H9 (cell line): ENCODE measurements at regions not wholly inside any gene's neighbourhood (a gene's known extent, or its start where the extent isn't known, plus 50 kb on each side); places are given as distances from the start of the nearest gene placed in this dataset.

ENCODE experiments used
- DNase-seq: peaks from one replicate; pipeline ENCODE4 v3.0.0-alpha.2; 2017
- H2AFZ ChIP-seq: one replicate; pipeline ENCODE4 v1.6.1; 2013; ENCODE audit warnings: mild to moderate bottlenecking, low read length, control low read depth, moderate library complexity
- H2AK5ac ChIP-seq: 2 replicates; pipeline ENCODE4 v1.6.1; 2013; ENCODE audit warnings: low read length, control low read depth, mixed read lengths; ENCODE audit not compliant: insufficient read length
- H2BK120ac ChIP-seq: one replicate; pipeline ENCODE4 v1.6.1; 2013; ENCODE audit warnings: low read depth, mild to moderate bottlenecking, low read length, control low read depth, inconsistent platforms; ENCODE audit not compliant: poor library complexity, severe bottlenecking
- H2BK12ac ChIP-seq: 2 replicates; pipeline ENCODE4 v1.6.1; 2013; ENCODE audit warnings: low read length, control low read depth, mixed read lengths, low read depth; ENCODE audit not compliant: insufficient read length
- H2BK15ac ChIP-seq: 2 replicates; pipeline ENCODE4 v1.6.1; 2013; ENCODE audit warnings: low read depth, low read length, control low read depth
- H2BK20ac ChIP-seq: one replicate; pipeline ENCODE4 v1.6.1; 2013; ENCODE audit warnings: low read depth, mild to moderate bottlenecking, low read length, control low read depth, inconsistent platforms; ENCODE audit not compliant: poor library complexity, severe bottlenecking
- H2BK5ac ChIP-seq: 2 replicates; pipeline ENCODE4 v1.6.1; 2013; ENCODE audit warnings: low read length, control low read depth, mixed read lengths; ENCODE audit not compliant: insufficient read length
- H3K14ac ChIP-seq: 2 replicates; pipeline ENCODE4 v1.6.1; 2013; ENCODE audit warnings: low read length, control low read depth; ENCODE audit not compliant: insufficient read depth
- H3K18ac ChIP-seq: 2 replicates; pipeline ENCODE4 v1.6.1; 2013; ENCODE audit warnings: low read depth, mild to moderate bottlenecking, mixed read lengths, low read length, control low read depth; ENCODE audit not compliant: insufficient read length
- H3K23ac ChIP-seq: 2 replicates; pipeline ENCODE4 v1.6.1; 2013; ENCODE audit warnings: low read length, control low read depth, mixed read lengths, low read depth; ENCODE audit not compliant: insufficient read length
- H3K23me2 ChIP-seq: 2 replicates; pipeline ENCODE4 v1.6.1; 2013; ENCODE audit warnings: low read depth, mild to moderate bottlenecking, mixed read lengths, low read length, control low read depth; ENCODE audit not compliant: insufficient read length, poor library complexity, severe bottlenecking
- H3K27ac ChIP-seq: 2 replicates; pipeline ENCODE4 v1.5.1; 2013; ENCODE audit warnings: low read length, control low read depth, mixed read lengths, low read depth; ENCODE audit not compliant: insufficient read length
- H3K27me3 ChIP-seq: 2 replicates; pipeline ENCODE4 v1.6.1; 2013; ENCODE audit warnings: low read length, control low read depth, inconsistent platforms; ENCODE audit not compliant: insufficient read depth
- H3K4ac ChIP-seq: 2 replicates; pipeline ENCODE4 v1.6.1; 2013; ENCODE audit warnings: low read depth, mild to moderate bottlenecking, control low read depth, inconsistent platforms, low read length, moderate library complexity
- H3K4me1 ChIP-seq: 2 replicates; pipeline ENCODE4 v1.6.1; 2013; ENCODE audit warnings: low read length, control low read depth, inconsistent platforms; ENCODE audit not compliant: insufficient read depth
- H3K4me2 ChIP-seq: 2 replicates; pipeline ENCODE4 v1.6.1; 2013; ENCODE audit warnings: low read length, control low read depth, mixed read lengths; ENCODE audit not compliant: insufficient read length, insufficient read depth
- H3K56ac ChIP-seq: 2 replicates; pipeline ENCODE4 v1.6.1; 2013; ENCODE audit warnings: low read depth, mild to moderate bottlenecking, mixed read lengths, low read length, control low read depth; ENCODE audit not compliant: insufficient read length
- H3K79me1 ChIP-seq: 2 replicates; pipeline ENCODE4 v1.6.1; 2013; ENCODE audit warnings: low read depth, mild to moderate bottlenecking, moderate library complexity, low read length, control low read depth, inconsistent platforms; ENCODE audit not compliant: insufficient read depth, poor library complexity, severe bottlenecking
- H3K79me2 ChIP-seq: 2 replicates; pipeline ENCODE4 v1.6.1; 2013; ENCODE audit warnings: low read length, control low read depth, inconsistent platforms; ENCODE audit not compliant: insufficient read depth
- H3K9ac ChIP-seq: 2 replicates; pipeline ENCODE4 v1.6.1; 2013; ENCODE audit warnings: low read length, control low read depth, mixed read lengths; ENCODE audit not compliant: insufficient read length; ENCODE audit errors: extremely low read depth
- H3K9me3 ChIP-seq: one replicate; pipeline ENCODE4 v1.6.1; 2013; ENCODE audit warnings: low read depth, low read length, inconsistent platforms; ENCODE audit not compliant: control insufficient read depth
- H3T11ph ChIP-seq: one replicate; pipeline ENCODE4 v1.6.1; 2013; ENCODE audit warnings: mild to moderate bottlenecking, low read length, control low read depth, inconsistent platforms
- H4K20me1 ChIP-seq: one replicate; pipeline ENCODE4 v1.6.1; 2013; ENCODE audit not compliant: control insufficient read depth, insufficient read length, insufficient read depth
- H4K5ac ChIP-seq: 2 replicates; pipeline ENCODE4 v1.6.1; 2013; ENCODE audit warnings: low read depth, mild to moderate bottlenecking, mixed read lengths, low read length, control low read depth; ENCODE audit not compliant: insufficient read length
- H4K8ac ChIP-seq: replicated peaks from 2 replicates; pipeline ENCODE4 v1.6.1; 2013; ENCODE audit warnings: low read length, control low read depth, mixed read lengths, low read depth; ENCODE audit not compliant: insufficient read length
- H4K91ac ChIP-seq: 2 replicates; pipeline ENCODE4 v1.6.1; 2013; ENCODE audit warnings: low read depth, mild to moderate bottlenecking, moderate library complexity, mixed read lengths, low read length, control low read depth; ENCODE audit not compliant: insufficient read length
- H3K27ac Mint-ChIP-seq, 3 experiments: 2 replicates in 2 of 3; 3 replicates in 1 of 3; pipeline ENCODE4 v1.8.0; 2020 to 2021; ENCODE audit warnings: mixed read lengths in 3 of 3, mild to moderate bottlenecking in 1 of 3, moderate library complexity in 1 of 3
- H3K27me3 Mint-ChIP-seq: 2 replicates; pipeline ENCODE4 v1.8.0; 2021; ENCODE audit warnings: low read depth, mild to moderate bottlenecking, moderate library complexity, mixed read lengths
- H3K36me3 Mint-ChIP-seq, 3 experiments: 2 replicates in 2 of 3; 3 replicates in 1 of 3; pipeline ENCODE4 v1.8.0; 2020 to 2021; ENCODE audit warnings: low read depth in 3 of 3, mixed read lengths in 3 of 3; ENCODE audit not compliant: insufficient read depth in 1 of 3
- H3K4me1 Mint-ChIP-seq, 2 experiments: 2 replicates each; pipeline ENCODE4 v1.8.0; 2020; ENCODE audit warnings: mixed read lengths in 2 of 2
- H3K4me3 Mint-ChIP-seq, 2 experiments: 2 replicates in 1 of 2; 3 replicates in 1 of 2; pipeline ENCODE4 v1.8.0; 2020 to 2021; ENCODE audit warnings: mild to moderate bottlenecking in 2 of 2, mixed read lengths in 2 of 2, moderate library complexity in 1 of 2
- H3K9me3 Mint-ChIP-seq, 2 experiments: 2 replicates in 1 of 2; 3 replicates in 1 of 2; pipeline ENCODE4 v1.8.0; 2020; ENCODE audit warnings: mild to moderate bottlenecking in 2 of 2, mixed read lengths in 2 of 2, moderate library complexity in 1 of 2
- CTCF ChIP-seq: fragments of 200-600 bp; sonication (generic); conservative IDR thresholded peaks from 3 replicates; pipeline ENCODE4 v1.8.0; 2021; ENCODE audit warnings: antibody characterized with exemption, mild to moderate bottlenecking
- WGBS: extraction: QIAGEN DNeasy Blood & Tissue Kit; methylation state at CpG from one replicate; pipeline ENCODE4 v1.1.7; 2013; ENCODE audit warnings: missing lambda C conversion rate, low lambda C conversion rate, mixed read lengths; ENCODE audit not compliant: insufficient read length; ENCODE audit errors: extremely low coverage; 5-methylcytosine and 5-hydroxymethylcytosine counted together

GRCh38 chr3:191641789-191642188, 180.8 kb downstream of the PYDC2 start:
- no peaks in the 10 kb centered on the region for H3K27me3 ChIP-seq
- no peak overlapping the region for H4K8ac ChIP-seq
- H2AK5ac ChIP-seq, result no peak overlapping the region
- H2BK20ac ChIP-seq, result no peak overlapping the region
- H3K4me1 ChIP-seq, result no peaks in the 10 kb centered on the region
- no peak overlapping the region for H3K4me3 Mint-ChIP-seq
- no peak overlapping the region for H2BK12ac ChIP-seq
- H3K27ac Mint-ChIP-seq, result no peak overlapping the region
- H2BK15ac ChIP-seq, result no peak overlapping the region
- no peak overlapping the region for H3K14ac ChIP-seq
- no peak for DNase-seq
- no peaks in the 10 kb centered on the region for H3K23me2 ChIP-seq
- H3K56ac ChIP-seq, result no peak overlapping the region
- WGBS, result no CpG with 5 or more reads among the region's 3 CpGs
- H2BK120ac ChIP-seq, result no peak overlapping the region
- peaks cover 13 to 28% of the 10 kb centered on the region in 2 experiments for H3K9me3 Mint-ChIP-seq
- H4K20me1 ChIP-seq, result no peaks in the 10 kb centered on the region
- no peaks in the 10 kb centered on the region for H3K79me1 ChIP-seq
- no peak overlapping the region for H3K4ac ChIP-seq
- no peaks in the 10 kb centered on the region for H3K79me2 ChIP-seq
- no peak overlapping the region for H4K5ac ChIP-seq
- H2BK5ac ChIP-seq, result no peak overlapping the region
- TF ChIP-seq CTCF, result no peak
- H3K18ac ChIP-seq, result no peak overlapping the region
- H3K27ac ChIP-seq, result no peak overlapping the region
- no peak overlapping the region for H2AFZ ChIP-seq
- peaks cover 4 to 11% of the 10 kb centered on the region in 2 experiments for H3K4me1 Mint-ChIP-seq
- H3K36me3 Mint-ChIP-seq, result peaks cover 9 to 22% (median 11%) of the 10 kb centered on the region in 3 experiments
- no peak overlapping the region for H3K9ac ChIP-seq
- no peak overlapping the region for H4K91ac ChIP-seq
- H3K23ac ChIP-seq, result no peak overlapping the region
- no peaks in the 10 kb centered on the region for H3K9me3 ChIP-seq
- no peak overlapping the region for H3K4me2 ChIP-seq
- H3T11ph ChIP-seq, result no peak overlapping the region
- H3K27me3 Mint-ChIP-seq, result no peaks in the 10 kb centered on the region
